HEK293 (cell line): ENCODE measurements at regions not wholly inside any gene's neighbourhood (a gene's known extent, or its start where the extent isn't known, plus 50 kb on each side); places are given as distances from the start of the nearest gene placed in this dataset.
A peak's percentile ranks its signal among the peaks of the same experiment; 100 is the strongest.

Source experiments
- AEBP2 ChIP-seq: fragments of 450-650 bp; formaldehyde crosslinking; IDR thresholded peaks from 2 replicates; pipeline ENCODE4 v1.5.1; 2016; ENCODE audit warnings: missing biosample characterization, missing genetic modification characterization, borderline replicate concordance
- CTCF ChIP-seq: fragments of 450-650 bp; formaldehyde crosslinking; IDR thresholded peaks from 2 replicates; pipeline ENCODE4 v1.5.1; 2016; ENCODE audit warnings: missing biosample characterization, missing genetic modification characterization
- GLIS2 ChIP-seq: fragments of 450-650 bp; formaldehyde crosslinking; IDR thresholded peaks from 2 replicates; pipeline ENCODE4 v1.5.1; 2016; ENCODE audit warnings: missing biosample characterization, missing genetic modification characterization
- IKZF3 ChIP-seq: fragments of 450-650 bp; IDR thresholded peaks from 2 replicates; pipeline ENCODE4 v1.5.0; 2018; ENCODE audit warnings: missing biosample characterization, mild to moderate bottlenecking, missing genetic modification characterization, moderate library complexity
- KLF10 ChIP-seq: fragments of 450-650 bp; IDR thresholded peaks from 2 replicates; pipeline ENCODE4 v1.5.1; 2018; ENCODE audit warnings: missing biosample characterization, mild to moderate bottlenecking, missing genetic modification characterization
- KLF8 ChIP-seq: fragments of 450-650 bp; formaldehyde crosslinking; IDR thresholded peaks from 2 replicates; pipeline ENCODE4 v1.5.1; 2016; ENCODE audit warnings: missing biosample characterization, missing genetic modification characterization
- OVOL3 ChIP-seq: fragments of 450-650 bp; formaldehyde crosslinking; IDR thresholded peaks from 2 replicates; pipeline ENCODE4 v1.5.1; 2016; ENCODE audit warnings: missing biosample characterization, missing genetic modification characterization
- TSHZ1 ChIP-seq: fragments of 450-650 bp; formaldehyde crosslinking; IDR thresholded peaks from 2 replicates; pipeline ENCODE4 v1.5.1; 2016; ENCODE audit warnings: missing biosample characterization, missing genetic modification characterization, borderline replicate concordance
- ZBTB11 ChIP-seq: fragments of 450-650 bp; formaldehyde crosslinking; conservative IDR thresholded peaks from 2 replicates; pipeline ENCODE4 v1.5.1; 2016; ENCODE audit warnings: low read depth, missing biosample characterization, missing genetic modification characterization
- ZBTB48 ChIP-seq: fragments of 450-650 bp; formaldehyde crosslinking; IDR thresholded peaks from 2 replicates; pipeline ENCODE4 v1.5.1; 2016; ENCODE audit warnings: missing biosample characterization, missing genetic modification characterization
- ZEB2 ChIP-seq: fragments of 450-650 bp; formaldehyde crosslinking; IDR thresholded peaks from 2 replicates; pipeline ENCODE4 v1.5.1; 2016; ENCODE audit warnings: missing biosample characterization, missing genetic modification characterization
- ZNF133 ChIP-seq: fragments of 450-650 bp; formaldehyde crosslinking; IDR thresholded peaks from 2 replicates; pipeline ENCODE4 v1.5.1; 2016; ENCODE audit warnings: missing biosample characterization, missing genetic modification characterization
- ZNF211 ChIP-seq: fragments of 450-650 bp; formaldehyde crosslinking; IDR thresholded peaks from 2 replicates; pipeline ENCODE4 v1.5.1; 2016; ENCODE audit warnings: low read depth, missing biosample characterization, missing genetic modification characterization
- ZNF248 ChIP-seq: fragments of 450-650 bp; formaldehyde crosslinking; IDR thresholded peaks from 2 replicates; pipeline ENCODE4 v1.5.1; 2017; ENCODE audit warnings: missing biosample characterization, missing genetic modification characterization
- ZNF26 ChIP-seq: fragments of 450-650 bp; formaldehyde crosslinking; IDR thresholded peaks from 2 replicates; pipeline ENCODE4 v1.5.1; 2016; ENCODE audit warnings: missing biosample characterization, missing genetic modification characterization
- ZNF280D ChIP-seq: fragments of 450-650 bp; formaldehyde crosslinking; IDR thresholded peaks from 2 replicates; pipeline ENCODE4 v1.5.1; 2016; ENCODE audit warnings: missing biosample characterization, missing genetic modification characterization
- ZNF324 ChIP-seq: fragments of 450-650 bp; formaldehyde crosslinking; IDR thresholded peaks from 2 replicates; pipeline ENCODE4 v1.5.1; 2016; ENCODE audit warnings: missing biosample characterization, missing genetic modification characterization
- ZNF404 ChIP-seq: fragments of 450-650 bp; formaldehyde crosslinking; IDR thresholded peaks from 2 replicates; pipeline ENCODE4 v1.5.1; 2017; ENCODE audit warnings: missing biosample characterization, missing genetic modification characterization
- ZNF426 ChIP-seq: fragments of 450-650 bp; formaldehyde crosslinking; IDR thresholded peaks from 2 replicates; pipeline ENCODE4 v1.5.1; 2017; ENCODE audit warnings: missing biosample characterization, missing genetic modification characterization, mild to moderate bottlenecking, inconsistent platforms, moderate library complexity
- ZNF433 ChIP-seq: fragments of 450-650 bp; formaldehyde crosslinking; IDR thresholded peaks from 2 replicates; pipeline ENCODE4 v1.5.1; 2016; ENCODE audit warnings: missing biosample characterization, missing genetic modification characterization, low read depth
- ZNF48 ChIP-seq: fragments of 450-650 bp; formaldehyde crosslinking; IDR thresholded peaks from 2 replicates; pipeline ENCODE4 v1.5.1; 2016; ENCODE audit warnings: missing biosample characterization, missing genetic modification characterization
- ZNF585B ChIP-seq: fragments of 450-650 bp; formaldehyde crosslinking; IDR thresholded peaks from 2 replicates; pipeline ENCODE4 v1.5.1; 2016; ENCODE audit warnings: missing biosample characterization, missing genetic modification characterization
- ZNF600 ChIP-seq: fragments of 450-650 bp; formaldehyde crosslinking; IDR thresholded peaks from 2 replicates; pipeline ENCODE4 v1.5.1; 2016; ENCODE audit warnings: missing biosample characterization, missing genetic modification characterization
- ZNF660 ChIP-seq: fragments of 450-650 bp; IDR thresholded peaks from 2 replicates; pipeline ENCODE4 v1.5.1; 2018; ENCODE audit warnings: missing biosample characterization, mild to moderate bottlenecking, missing genetic modification characterization
- ZNF707 ChIP-seq: fragments of 450-650 bp; formaldehyde crosslinking; IDR thresholded peaks from 2 replicates; pipeline ENCODE4 v1.5.1; 2016; ENCODE audit warnings: missing biosample characterization, missing genetic modification characterization
- ZNF843 ChIP-seq: fragments of 450-650 bp; formaldehyde crosslinking; IDR thresholded peaks from 2 replicates; pipeline ENCODE4 v1.5.1; 2016; ENCODE audit warnings: missing biosample characterization, missing genetic modification characterization

GRCh38 chr4:169335331-169335730, 64.6 kb upstream of the SH3RF1 start (continued):
- TF ChIP-seq ZNF26 (no peak), ZNF843 (tag by site-specific recombination) (peak; percentile 54; the same call in 1 of the 2 replicates), KLF8 (tag by site-specific recombination) (no peak), ZEB2 (peak; percentile 59; the same call in 1 of the 2 replicates), ZNF133 (no peak), OVOL3 (no peak), ZNF585B (tag by site-specific recombination) (no peak), ZNF48 (tag by site-specific recombination) (no peak), ZNF280D (tag by site-specific recombination) (no peak), ZNF404 (no peak), AEBP2 (tag by site-specific recombination) (no peak), ZNF248 (tag by site-specific recombination) (no peak), ZNF660 (tag by site-specific recombination) (no peak), ZBTB11 (tag by site-specific recombination) (no peak), ZNF707 (no peak), ZBTB48 (tag by site-specific recombination) (no peak), KLF10 (tag by site-specific recombination) (no peak), IKZF3 (tag by site-specific recombination) (no peak), GLIS2 (tag by site-specific recombination) (no peak), ZNF324 (no peak), ZNF426 (no peak), ZNF433 (tag by site-specific recombination) (no peak), ZNF600 (tag by site-specific recombination) (no peak; the same call in 1 of the 2 replicates), CTCF (tag by site-specific recombination) (no peak), TSHZ1 (0 out of 2 replicates have a peak, but pooled peaks have one; percentile 21), ZNF211 (tag by site-specific recombination) (no peak)
